K562 (cell line): ENCODE measurements at regions not wholly inside any gene's neighbourhood (a gene's known extent, or its start where the extent isn't known, plus 50 kb on each side); places are given as distances from the start of the nearest gene placed in this dataset.

Source experiments
- ATAC-seq: fragments of 200-7000 bp; cut with Tn5 transposase; 3 replicates; pipeline ENCODE4 v1.9.1; 2020; ENCODE audit warnings: moderate library complexity
- BruUV-seq: library from RNA; stranded (reverse); fragments of 400-500 nt; replicated peaks from 2 replicates; lab custom pipeline; 2021; lab: Mats Ljungman, UMichigan
- CTCF ChIA-PET: fragments of 300-600 bp; formaldehyde crosslinking; extraction: SDS; loops from one replicate; lab custom pipeline; 2021; ENCODE audit warnings: low intra/inter-chr PET ratio; lab: Yijun Ruan, JAX
- POLR2A ChIA-PET: fragments of 300-600, 350-650 bp; sonication (Branson Sonifier 250); formaldehyde crosslinking; extraction: SDS; loops from one replicate; lab custom pipeline; 2021; ENCODE audit warnings: antibody characterized with exemption, inconsistent platforms; lab: Yijun Ruan, JAX
- DNase-seq, 4 experiments: peaks; one replicate each; pipeline versions ENCODE4 v3.0.0 to v3.0.0-alpha.2; 2011 to 2018; ENCODE audit warnings: low spot score in 3 of 4, mixed read lengths in 3 of 4; ENCODE audit errors: extremely low read depth in 1 of 4
- FAIRE-seq: peaks from 2 replicates; lab custom pipeline; 2011; peaks lifted over from hg19 to GRCh38; lab: Jason Lieb, UNC
- H2AFZ ChIP-seq: 2 replicates; pipeline ENCODE4 v1.6.0; 2011; ENCODE audit warnings: low read depth, low read length, control low read depth, inconsistent platforms
- H3K27ac ChIP-seq: fragments of 200-600 bp; 3 replicates; pipeline ENCODE4 v1.8.0; 2011; ENCODE audit warnings: low read depth, mild to moderate bottlenecking, control low read depth, inconsistent platforms, low read length, moderate library complexity, mixed read lengths; ENCODE audit errors: extremely low read depth
- H3K27me3 ChIP-seq, 2 experiments: fragments of 300-600 bp in 1 of 2; 2 replicates in 1 of 2; 3 replicates in 1 of 2; pipeline versions ENCODE4 v1.6.0 to v1.8.0; 2011; ENCODE audit warnings: inconsistent platforms in 2 of 2, low read length in 2 of 2, mild to moderate bottlenecking in 1 of 2, mixed read lengths in 1 of 2, moderate library complexity in 1 of 2; ENCODE audit not compliant: control insufficient read depth in 2 of 2, insufficient read depth in 2 of 2
- H3K36me3 ChIP-seq: fragments of 300-600 bp; 3 replicates; pipeline ENCODE4 v1.8.0; 2011; ENCODE audit warnings: mild to moderate bottlenecking, low read length, inconsistent platforms; ENCODE audit not compliant: control insufficient read depth, insufficient read depth
- H3K4me1 ChIP-seq, 2 experiments: fragments of 200-600 bp in 1 of 2; replicated peaks in 1 of 2; 2 replicates in 1 of 2; 3 replicates in 1 of 2; pipeline versions ENCODE4 v1.5.1 to v1.8.0; 2011; ENCODE audit warnings: inconsistent platforms in 2 of 2, low read length in 2 of 2, mild to moderate bottlenecking in 1 of 2, mixed read lengths in 1 of 2, moderate library complexity in 1 of 2; ENCODE audit not compliant: control insufficient read depth in 2 of 2, insufficient read depth in 2 of 2
- H3K4me2 ChIP-seq: 2 replicates; pipeline ENCODE4 v1.6.1; 2011; ENCODE audit warnings: low read length, control low read depth, inconsistent platforms, mixed read lengths; ENCODE audit not compliant: insufficient read depth
- H3K4me3 ChIP-seq: fragments of 200-600 bp; sonication (generic), shearing (Covaris generic); 2 replicates; pipeline ENCODE4 v1.5.1; 2016; ENCODE audit warnings: control low read depth, inconsistent platforms
- H3K79me2 ChIP-seq: fragments of 200-600 bp; 3 replicates; pipeline ENCODE4 v1.8.0; 2011; ENCODE audit warnings: low read length, inconsistent platforms; ENCODE audit not compliant: control insufficient read depth, insufficient read depth
- H3K9ac ChIP-seq, 2 experiments: 2 replicates each; pipeline versions ENCODE4 v1.6.0 to v1.6.1; 2011; ENCODE audit warnings: low read depth in 2 of 2, low read length in 2 of 2, control low read depth in 1 of 2, inconsistent platforms in 1 of 2, mild to moderate bottlenecking in 1 of 2, mixed read lengths in 1 of 2; ENCODE audit not compliant: insufficient read depth in 1 of 2
- H3K9me1 ChIP-seq: one replicate; pipeline ENCODE4 v1.6.0; 2011; ENCODE audit warnings: inconsistent platforms, mild to moderate bottlenecking, low read length, moderate library complexity; ENCODE audit not compliant: control insufficient read depth, insufficient read depth
- H3K9me3 ChIP-seq: replicated peaks from 2 replicates; pipeline ENCODE4 v1.5.1; 2011; ENCODE audit warnings: low read depth, low read length, inconsistent platforms; ENCODE audit not compliant: control insufficient read depth, insufficient read depth
- H4K20me1 ChIP-seq: replicated peaks from 2 replicates; pipeline ENCODE4 v1.6.1; 2011; ENCODE audit warnings: low read length, inconsistent platforms, mixed read lengths; ENCODE audit not compliant: control insufficient read depth, insufficient read depth
- CHD7 ChIP-seq: fragments of 200-600 bp; sonication (generic); IDR thresholded peaks from one replicate; pipeline ENCODE4 v1.6.1; 2012; ENCODE audit warnings: mild to moderate bottlenecking, low read depth, low read length, inconsistent platforms
- SMARCE1 ChIP-seq: fragments of 450-650 bp; IDR thresholded peaks from 2 replicates; pipeline ENCODE4 v1.7.1; 2016; ENCODE audit warnings: mild to moderate bottlenecking
- in situ Hi-C: fragments of 300-500 bp; cut with MboI; formaldehyde crosslinking; loops from 4 replicates; pipeline ENCODE4 v1.15.0; 2018; ENCODE audit warnings: inconsistent platforms, mixed read lengths
- intact Hi-C: fragments of 100-400 bp; cut with micrococcal nuclease; formaldehyde crosslinking; loops from 2 replicates; pipeline ENCODE4 v1.14.2; 2022

DNA sequence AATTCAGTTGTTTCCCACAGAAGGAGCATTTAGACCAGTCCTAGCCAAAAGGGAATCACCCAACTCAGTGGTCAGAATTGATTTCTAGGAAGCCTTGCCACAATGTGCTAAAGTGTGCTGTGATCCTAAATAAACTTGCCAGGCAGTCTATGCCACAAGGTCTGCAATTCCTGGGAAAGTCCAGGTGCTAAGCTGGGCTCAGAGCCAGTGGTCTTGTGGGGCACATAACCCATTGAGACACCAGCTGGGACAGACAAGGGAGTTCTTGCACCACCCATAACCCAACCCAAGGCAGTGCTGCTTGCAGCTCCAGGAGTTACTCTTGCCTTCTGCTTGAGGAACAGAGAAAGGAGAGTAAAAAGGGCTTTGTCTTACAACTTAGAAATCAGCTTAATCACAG, 489.5 kb upstream of the SPRY2 start:
- H3K9ac ChIP-seq, result no peak overlapping the region
- FAIRE-seq (no peak), ATAC-seq (no peak), DNase-seq (no peak)
- intact Hi-C loops, result no loop called here
- peaks cover 5% of the 10 kb centered on the region; the same call in 1 of the 2 replicates for H3K9me3 ChIP-seq
- H3K79me2 ChIP-seq, result no peaks in the 10 kb centered on the region
- no peak overlapping the region for H3K27ac ChIP-seq
- H3K4me3 ChIP-seq, result no peak overlapping the region
- H3K4me1 ChIP-seq, result no peaks in the 10 kb centered on the region
- no peaks in the 10 kb centered on the region for H3K27me3 ChIP-seq
- H2AFZ ChIP-seq, result no peak overlapping the region
- CTCF ChIA-PET, result no interaction called here
- BruUV-seq, result no TSS peak
- no peaks in the 10 kb centered on the region for H4K20me1 ChIP-seq
- POLR2A ChIA-PET, result no interaction called here
- no peaks in the 10 kb centered on the region for H3K9me1 ChIP-seq
- in situ Hi-C loops, result no loop called here
- H3K36me3 ChIP-seq, result no peaks in the 10 kb centered on the region
- H3K4me2 ChIP-seq, result no peak overlapping the region
- TF ChIP-seq CHD7 (no peak), SMARCE1 (no peak)
